ENCODE measurements at regions not wholly inside any gene's neighbourhood (a gene's known extent, or its start where the extent isn't known, plus 50 kb on each side); places are given as distances from the start of the nearest gene placed in this dataset.
"Not testable (repeated sequence)": the region's sequence is repeated elsewhere in the genome, so short reads cannot be mapped to it uniquely, and the experiment has no call there.

DNA sequence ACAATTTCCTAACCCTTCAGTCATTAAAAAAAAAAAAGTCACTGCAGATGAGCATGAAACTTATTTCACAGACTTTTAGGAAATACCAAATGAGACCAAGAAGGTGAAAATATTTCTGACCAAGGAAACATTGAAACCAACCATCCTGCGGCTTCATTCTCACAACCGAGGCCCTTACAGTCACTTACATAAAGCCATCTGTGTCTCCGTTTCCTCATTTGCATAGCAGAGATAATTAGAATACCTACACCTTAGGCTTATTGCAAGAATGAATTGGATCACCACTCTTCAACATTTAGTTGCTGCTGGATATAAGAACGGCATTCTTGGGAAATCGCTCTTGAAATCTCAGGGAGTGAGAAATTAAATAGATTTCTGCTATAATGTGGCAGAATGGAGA is 356.2 kb downstream of the HS3ST1 start:
- Mint-ChIP-seq H3K9me3 (no peaks in the 10 kb centered on the region), H3K4me3 (no peak overlapping the region), H3K27ac (no peak overlapping the region), H3K4me1 (ENCODE audit: unreplicated experiment) (peaks cover 30% of the 10 kb centered on the region), H3K36me3 (no peaks in the 10 kb centered on the region), H3K27me3 (no peaks in the 10 kb centered on the region)
- TF ChIP-seq, protein P1, sequence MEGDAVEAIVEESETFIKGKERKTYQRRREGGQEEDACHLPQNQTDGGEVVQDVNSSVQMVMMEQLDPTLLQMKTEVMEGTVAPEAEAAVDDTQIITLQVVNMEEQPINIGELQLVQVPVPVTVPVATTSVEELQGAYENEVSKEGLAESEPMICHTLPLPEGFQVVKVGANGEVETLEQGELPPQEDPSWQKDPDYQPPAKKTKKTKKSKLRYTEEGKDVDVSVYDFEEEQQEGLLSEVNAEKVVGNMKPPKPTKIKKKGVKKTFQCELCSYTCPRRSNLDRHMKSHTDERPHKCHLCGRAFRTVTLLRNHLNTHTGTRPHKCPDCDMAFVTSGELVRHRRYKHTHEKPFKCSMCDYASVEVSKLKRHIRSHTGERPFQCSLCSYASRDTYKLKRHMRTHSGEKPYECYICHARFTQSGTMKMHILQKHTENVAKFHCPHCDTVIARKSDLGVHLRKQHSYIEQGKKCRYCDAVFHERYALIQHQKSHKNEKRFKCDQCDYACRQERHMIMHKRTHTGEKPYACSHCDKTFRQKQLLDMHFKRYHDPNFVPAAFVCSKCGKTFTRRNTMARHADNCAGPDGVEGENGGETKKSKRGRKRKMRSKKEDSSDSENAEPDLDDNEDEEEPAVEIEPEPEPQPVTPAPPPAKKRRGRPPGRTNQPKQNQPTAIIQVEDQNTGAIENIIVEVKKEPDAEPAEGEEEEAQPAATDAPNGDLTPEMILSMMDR (conservative IDR thresholded peaks at IDR 0.05) = no peak
- no peak for DNase-seq (ENCODE audit: extremely low spot score, unreplicated experiment)

DNA sequence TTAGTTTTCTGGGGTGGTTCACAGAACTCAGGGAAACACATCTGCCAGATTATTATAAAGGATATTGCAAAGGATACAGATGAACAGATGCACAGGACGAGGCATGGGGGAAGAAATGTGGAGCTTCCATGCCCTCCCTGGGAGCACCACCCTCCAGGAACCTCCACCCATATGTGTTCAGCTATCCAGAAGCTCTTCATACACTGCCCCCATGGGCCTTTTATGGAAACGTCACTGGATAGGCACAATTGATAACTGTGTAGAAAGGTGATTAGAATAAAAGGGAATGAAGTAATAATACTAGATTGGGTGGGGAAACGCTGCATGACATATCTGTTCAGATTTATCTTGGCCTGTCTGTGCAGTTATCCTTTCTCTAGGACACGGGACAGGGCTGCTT is 357.9 kb downstream of the HS3ST1 start:
- no peak for DNase-seq (ENCODE audit: extremely low spot score, unreplicated experiment)
- Mint-ChIP-seq H3K9me3 (no peaks in the 10 kb centered on the region), H3K27ac (no peak overlapping the region), H3K27me3 (no peaks in the 10 kb centered on the region), H3K36me3 (no peaks in the 10 kb centered on the region), H3K4me3 (no peak overlapping the region), H3K4me1 (ENCODE audit: unreplicated experiment) (peaks cover 30% of the 10 kb centered on the region)
- TF ChIP-seq, protein P1 (conservative IDR thresholded peaks at IDR 0.05) = no peak

DNA sequence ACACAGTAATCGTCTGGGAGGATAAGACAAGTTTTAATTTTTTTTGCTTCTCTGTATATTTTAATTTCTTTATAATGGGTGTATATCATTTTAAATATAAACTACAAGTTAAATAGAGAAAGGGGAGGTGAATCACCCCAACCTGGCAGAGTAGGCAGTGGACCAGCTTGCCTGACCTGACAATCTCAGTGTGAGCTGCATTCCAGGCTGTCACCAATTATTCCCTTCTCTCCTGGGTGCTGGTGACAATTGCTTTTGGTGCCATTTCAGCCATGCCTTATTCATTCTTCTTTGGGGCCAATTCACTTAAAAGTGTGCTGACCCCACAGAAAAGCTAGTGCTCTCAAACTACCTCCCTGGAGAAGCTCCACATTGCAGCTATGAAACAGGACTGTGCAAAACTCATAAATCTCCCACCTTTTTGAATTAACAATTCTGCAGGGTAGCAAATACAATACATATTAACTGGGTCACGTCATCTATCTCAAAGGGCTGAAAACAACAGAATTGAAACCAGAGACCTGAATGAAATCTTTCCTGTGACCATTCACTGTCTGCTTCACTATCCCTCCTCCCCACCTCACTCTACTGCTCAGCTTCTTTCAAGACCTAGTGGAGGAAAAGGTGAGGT is 359.0 kb downstream of the HS3ST1 start:
- no peaks in the 10 kb centered on the region for H3K9me3 Mint-ChIP-seq
- no peak overlapping the region for H3K4me3 Mint-ChIP-seq
- H3K4me1 Mint-ChIP-seq (ENCODE audit: unreplicated experiment) = peaks cover 29% of the 10 kb centered on the region
- no peaks in the 10 kb centered on the region for H3K36me3 Mint-ChIP-seq
- TF ChIP-seq, protein P1 (conservative IDR thresholded peaks at IDR 0.05) = no peak
- no peaks in the 10 kb centered on the region for H3K27me3 Mint-ChIP-seq
- H3K27ac Mint-ChIP-seq = no peak overlapping the region
- DNase-seq (ENCODE audit: extremely low spot score, unreplicated experiment) = no peak

DNA sequence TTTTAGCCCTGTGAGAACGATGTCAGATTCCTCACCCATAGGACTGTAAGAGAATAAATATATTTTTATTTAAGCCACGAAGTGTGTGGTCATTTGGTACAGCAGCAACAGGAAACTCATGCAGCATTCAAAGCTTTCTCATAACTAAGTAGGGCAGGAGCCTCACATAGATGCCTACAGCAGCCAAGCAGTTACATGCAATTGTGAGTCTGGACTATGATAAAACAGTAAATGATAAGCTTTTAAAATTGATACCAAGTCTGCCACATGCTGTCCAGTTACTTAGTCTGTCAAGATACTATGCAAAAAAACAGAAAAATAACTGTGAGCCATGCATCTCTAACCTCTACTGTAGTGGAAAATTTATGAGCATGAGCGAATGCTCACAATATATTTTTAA is 359.6 kb downstream of the HS3ST1 start:
- Mint-ChIP-seq H3K36me3 (no peaks in the 10 kb centered on the region), H3K27me3 (no peaks in the 10 kb centered on the region), H3K4me1 (ENCODE audit: unreplicated experiment) (peaks cover 23% of the 10 kb centered on the region), H3K4me3 (no peak overlapping the region), H3K27ac (no peak overlapping the region), H3K9me3 (no peaks in the 10 kb centered on the region)
- TF ChIP-seq, protein P1 (conservative IDR thresholded peaks at IDR 0.05) = no peak
- DNase-seq (ENCODE audit: extremely low spot score, unreplicated experiment) = no peak

DNA sequence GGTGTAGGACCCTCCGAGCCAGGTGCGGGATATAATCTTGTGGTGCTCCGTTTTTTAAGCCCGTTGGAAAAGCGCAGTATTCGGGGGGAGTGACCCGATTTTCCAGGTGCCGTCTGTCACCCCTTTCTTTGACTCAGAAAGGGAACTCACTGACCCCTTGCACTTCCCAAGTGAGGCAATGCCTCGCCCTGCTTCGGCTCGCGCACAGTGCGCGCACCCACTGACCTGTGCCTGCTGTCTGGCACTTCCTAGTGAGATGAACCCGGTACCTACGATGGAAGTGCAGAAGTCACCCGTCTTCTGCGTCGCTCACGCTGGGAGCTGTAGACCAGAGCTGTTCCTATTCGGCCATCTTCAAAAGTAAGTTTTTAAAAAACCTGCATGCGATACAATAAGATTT is 362.1 kb downstream of the HS3ST1 start:
- DNase-seq (ENCODE audit: extremely low spot score, unreplicated experiment); H3K36me3 Mint-ChIP-seq; H3K27me3 Mint-ChIP-seq; H3K9me3 Mint-ChIP-seq: not testable (repeated sequence)
- peak overlapping the region; percentile 86 for H3K4me3 Mint-ChIP-seq
- peak overlapping the region; percentile 74 for H3K27ac Mint-ChIP-seq
- peaks cover 12% of the 10 kb centered on the region for H3K4me1 Mint-ChIP-seq (ENCODE audit: unreplicated experiment)

DNA sequence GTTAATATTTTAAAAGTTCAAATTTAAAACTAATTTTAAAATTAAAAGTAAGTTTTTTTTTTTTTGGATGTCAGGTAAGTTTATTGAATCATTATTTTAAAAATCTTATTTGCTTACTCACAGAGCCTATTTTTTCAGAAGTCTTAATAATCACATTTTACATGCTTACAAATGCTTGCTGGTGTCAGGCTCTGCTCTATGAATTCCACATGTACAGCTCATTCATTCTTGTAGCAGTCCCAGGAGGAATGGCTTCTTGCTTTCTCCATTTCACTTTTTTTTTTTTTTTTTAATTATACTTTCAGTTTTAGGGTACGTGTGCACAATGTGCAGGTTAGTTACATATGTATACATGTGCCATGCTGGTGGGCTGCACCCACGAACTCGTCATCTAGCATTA is 368.1 kb downstream of the HS3ST1 start:
- not testable (repeated sequence) for H3K4me3 Mint-ChIP-seq; H3K36me3 Mint-ChIP-seq; H3K27ac Mint-ChIP-seq; H3K27me3 Mint-ChIP-seq; H3K9me3 Mint-ChIP-seq; H3K4me1 Mint-ChIP-seq (ENCODE audit: unreplicated experiment); DNase-seq (ENCODE audit: extremely low spot score, unreplicated experiment)

DNA sequence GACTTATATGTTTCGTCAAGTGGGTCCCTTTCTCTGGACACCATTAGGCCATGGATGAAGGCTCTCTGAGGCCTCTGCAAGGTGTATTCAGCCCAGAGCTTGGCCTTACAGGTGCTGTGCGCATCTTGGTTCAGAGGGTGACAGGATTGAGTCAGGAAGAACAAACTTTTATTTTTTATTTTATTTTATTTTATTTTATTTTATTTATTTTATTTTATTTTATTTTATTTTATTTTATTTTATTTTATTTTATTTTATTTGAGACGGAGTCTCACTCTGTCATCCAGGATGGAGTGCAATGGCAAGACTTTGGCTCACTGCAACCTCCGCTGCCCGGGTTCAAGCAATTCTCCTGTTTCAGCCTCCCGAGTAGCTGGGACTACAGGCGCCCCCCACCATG is 370.4 kb upstream of the CLNK start:
- H3K27me3 Mint-ChIP-seq; H3K27ac Mint-ChIP-seq; H3K4me3 Mint-ChIP-seq; H3K36me3 Mint-ChIP-seq; DNase-seq (ENCODE audit: extremely low spot score, unreplicated experiment); H3K4me1 Mint-ChIP-seq (ENCODE audit: unreplicated experiment); H3K9me3 Mint-ChIP-seq: not testable (repeated sequence)

Measured in type B pancreatic cell (in vitro differentiated cells).